Mammary epithelial cell (primary cell): ENCODE measurements at regions not wholly inside any gene's neighbourhood (a gene's known extent, or its start where the extent isn't known, plus 50 kb on each side); places are given as distances from the start of the nearest gene placed in this dataset.

ENCODE experiments used
- CTCF ChIP-seq, 2 donors: IDR thresholded peaks in 1 of 2; conservative IDR thresholded peaks in 1 of 2; 2 replicates each; pipeline ENCODE4 v1.5.1; 2011 to 2012; ENCODE audit warnings: inconsistent platforms in 2 of 2, low read length in 2 of 2, mild to moderate bottlenecking in 2 of 2, control low read depth in 1 of 2, low read depth in 1 of 2; ENCODE audit not compliant: insufficient read depth in 1 of 2; ENCODE audit errors: extremely low read depth in 1 of 2
- EZH2 ChIP-seq: IDR thresholded peaks from 2 replicates; pipeline ENCODE4 v1.6.1; 2012; ENCODE audit warnings: low read length, inconsistent platforms, borderline replicate concordance

- TF ChIP-seq CTCF (conservative IDR thresholded peaks at IDR 0.05 in 1 of 2, IDR thresholded peaks at IDR 0.05 in 1 of 2; ENCODE audit: extremely low read depth in 1 of 2, insufficient read depth in 1 of 2, low read depth in 1 of 2, low read length in 2 of 2) (no peak), EZH2 (no peak)
Observed at GRCh38 chr2:5465859-5466258, 226.3 kb upstream of the SOX11 start.
